ENCODE measurements at regions not wholly inside any gene's neighbourhood (a gene's known extent, or its start where the extent isn't known, plus 50 kb on each side); places are given as distances from the start of the nearest gene placed in this dataset.

DNA sequence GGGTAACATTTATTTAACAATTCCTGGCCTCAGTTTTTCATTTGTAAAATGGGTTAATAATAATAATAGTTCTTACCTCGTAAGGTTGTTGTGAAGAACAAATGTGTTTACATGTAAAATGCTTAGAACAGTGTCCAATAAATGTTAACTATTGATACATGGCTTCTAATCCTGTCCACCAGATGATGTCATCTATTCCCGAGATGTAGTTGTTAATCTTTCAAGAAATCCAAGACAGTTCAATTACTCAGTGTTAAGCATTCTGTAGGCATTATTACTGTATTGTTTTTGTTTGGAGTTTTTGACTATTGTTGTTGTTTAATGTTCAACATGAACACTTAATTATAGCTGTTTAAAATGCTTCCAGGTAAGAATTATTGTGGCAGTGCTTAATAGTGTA is 131.0 kb upstream of the FNDC3A start:
- intact Hi-C loops (cut with DNase I): no loop called here
- ATAC-seq: no peak

DNA sequence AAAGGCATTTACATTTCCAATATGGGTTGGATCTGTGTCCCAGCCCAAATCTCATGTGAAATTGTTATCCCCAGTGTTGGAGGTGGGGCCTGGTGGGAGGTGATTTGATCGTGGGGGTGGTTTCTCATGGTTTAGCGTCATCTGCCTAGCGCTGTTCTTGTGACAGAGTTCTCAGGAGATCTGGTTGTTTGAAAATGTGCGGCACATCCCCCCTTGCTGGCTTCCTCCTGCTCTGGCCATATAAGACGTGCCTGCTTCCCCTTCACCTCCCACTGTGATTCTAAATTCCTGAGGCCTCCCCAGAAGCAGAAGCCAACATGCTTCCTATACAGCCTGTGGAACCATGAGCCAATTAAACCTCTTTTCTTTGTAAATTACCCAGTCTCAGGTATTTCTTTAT is 126.2 kb upstream of the FNDC3A start:
- ATAC-seq: no peak
- no peak overlapping the region for H3K4me3 ChIP-seq

More for the DNA sequence above, 131.0 kb upstream of the FNDC3A start:
- H3K27ac ChIP-seq: no peak overlapping the region
- TF ChIP-seq, protein P1, sequence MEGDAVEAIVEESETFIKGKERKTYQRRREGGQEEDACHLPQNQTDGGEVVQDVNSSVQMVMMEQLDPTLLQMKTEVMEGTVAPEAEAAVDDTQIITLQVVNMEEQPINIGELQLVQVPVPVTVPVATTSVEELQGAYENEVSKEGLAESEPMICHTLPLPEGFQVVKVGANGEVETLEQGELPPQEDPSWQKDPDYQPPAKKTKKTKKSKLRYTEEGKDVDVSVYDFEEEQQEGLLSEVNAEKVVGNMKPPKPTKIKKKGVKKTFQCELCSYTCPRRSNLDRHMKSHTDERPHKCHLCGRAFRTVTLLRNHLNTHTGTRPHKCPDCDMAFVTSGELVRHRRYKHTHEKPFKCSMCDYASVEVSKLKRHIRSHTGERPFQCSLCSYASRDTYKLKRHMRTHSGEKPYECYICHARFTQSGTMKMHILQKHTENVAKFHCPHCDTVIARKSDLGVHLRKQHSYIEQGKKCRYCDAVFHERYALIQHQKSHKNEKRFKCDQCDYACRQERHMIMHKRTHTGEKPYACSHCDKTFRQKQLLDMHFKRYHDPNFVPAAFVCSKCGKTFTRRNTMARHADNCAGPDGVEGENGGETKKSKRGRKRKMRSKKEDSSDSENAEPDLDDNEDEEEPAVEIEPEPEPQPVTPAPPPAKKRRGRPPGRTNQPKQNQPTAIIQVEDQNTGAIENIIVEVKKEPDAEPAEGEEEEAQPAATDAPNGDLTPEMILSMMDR (IDR thresholded peaks at IDR 0.05): no peak
- no peak overlapping the region for H3K4me3 ChIP-seq
- DNase-seq: no peak
- H3K27me3 ChIP-seq: no peaks in the 10 kb centered on the region
- H3K4me1 ChIP-seq: no peaks in the 10 kb centered on the region
- H3K36me3 ChIP-seq: no peaks in the 10 kb centered on the region
- no peaks in the 10 kb centered on the region for H3K9me3 ChIP-seq

DNA sequence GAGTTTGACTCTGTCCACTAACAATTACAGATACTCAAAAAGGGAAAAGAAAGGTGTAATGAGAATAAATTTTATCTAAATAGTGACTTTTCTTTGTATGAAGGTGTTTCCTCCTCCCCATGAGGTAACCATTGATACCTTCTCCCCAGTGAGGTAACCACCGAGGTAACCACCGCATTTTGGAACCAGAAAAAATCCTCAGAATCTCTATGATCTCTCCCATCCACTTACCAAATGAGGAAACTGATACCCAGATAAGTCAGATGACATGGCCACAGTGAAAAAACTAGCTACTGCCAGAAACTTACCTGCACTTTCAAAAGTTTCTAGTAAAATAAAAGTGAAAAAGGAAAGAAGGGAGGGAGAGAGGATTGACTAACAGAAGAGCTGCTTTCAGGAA is 124.0 kb upstream of the FNDC3A start:
- no peak overlapping the region for H3K27ac ChIP-seq
- no peaks in the 10 kb centered on the region for H3K27me3 ChIP-seq
- no peak for ATAC-seq
- TF ChIP-seq, protein P1 (IDR thresholded peaks at IDR 0.05): no peak
- intact Hi-C loops (cut with DNase I): no loop called here
- no peak for DNase-seq
- no peaks in the 10 kb centered on the region for H3K4me1 ChIP-seq
- no peaks in the 10 kb centered on the region for H3K36me3 ChIP-seq
- no peak overlapping the region for H3K4me3 ChIP-seq
- no peaks in the 10 kb centered on the region for H3K9me3 ChIP-seq

More for the DNA sequence above, 126.2 kb upstream of the FNDC3A start:
- DNase-seq: no peak
- intact Hi-C loops (cut with DNase I): no loop called here
- TF ChIP-seq, protein P1 (IDR thresholded peaks at IDR 0.05): no peak
- Histone ChIP-seq H3K27ac (no peak overlapping the region), H3K27me3 (no peaks in the 10 kb centered on the region), H3K9me3 (no peaks in the 10 kb centered on the region), H3K36me3 (no peaks in the 10 kb centered on the region), H3K4me1 (no peaks in the 10 kb centered on the region)

DNA sequence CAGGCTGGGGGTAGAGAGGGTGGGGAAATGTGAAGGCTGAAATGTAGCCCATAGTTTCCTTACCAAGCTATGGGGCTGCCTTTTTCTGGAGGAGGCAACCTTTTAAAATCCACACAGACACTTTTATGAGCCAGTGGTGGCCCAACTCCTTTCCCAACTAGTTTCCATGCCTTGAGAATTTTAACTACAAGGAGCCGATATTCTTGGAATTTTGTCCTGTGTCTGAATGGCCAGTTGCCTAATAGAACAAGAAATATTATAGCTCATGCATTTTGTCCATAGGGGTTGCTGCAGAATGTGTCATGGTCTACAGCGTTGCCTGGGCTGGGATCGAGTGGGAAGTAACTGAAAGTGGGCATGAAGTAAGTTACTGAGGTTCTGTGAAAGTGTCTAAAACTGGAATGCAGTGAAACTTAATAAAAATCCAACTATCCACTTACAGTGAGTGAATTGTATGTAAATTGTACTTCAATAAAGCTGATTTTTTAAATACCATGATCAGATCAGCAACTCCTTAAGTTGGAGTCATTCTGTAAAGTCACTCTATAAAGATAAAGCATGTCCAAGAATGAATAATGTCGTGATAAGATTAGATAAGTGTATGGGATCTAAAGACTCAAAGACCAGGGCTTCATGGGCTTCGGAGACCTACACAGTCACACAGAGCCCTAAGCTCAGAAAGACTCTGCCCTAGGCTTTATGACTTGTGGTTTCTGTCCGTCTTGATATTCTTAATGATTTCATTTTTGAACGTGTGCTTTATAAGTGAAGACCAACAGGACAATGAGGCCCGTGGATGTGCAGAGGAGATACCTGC is 122.6 kb upstream of the FNDC3A start:
- DNase-seq (no peak), ATAC-seq (no peak)
- Histone ChIP-seq H3K27me3 (no peaks in the 10 kb centered on the region), H3K36me3 (no peaks in the 10 kb centered on the region), H3K9me3 (no peaks in the 10 kb centered on the region), H3K27ac (no peak overlapping the region), H3K4me1 (no peaks in the 10 kb centered on the region), H3K4me3 (no peak overlapping the region)
- TF ChIP-seq, protein P1 (IDR thresholded peaks at IDR 0.05): no peak
- intact Hi-C loops (cut with DNase I): no loop called here

DNA sequence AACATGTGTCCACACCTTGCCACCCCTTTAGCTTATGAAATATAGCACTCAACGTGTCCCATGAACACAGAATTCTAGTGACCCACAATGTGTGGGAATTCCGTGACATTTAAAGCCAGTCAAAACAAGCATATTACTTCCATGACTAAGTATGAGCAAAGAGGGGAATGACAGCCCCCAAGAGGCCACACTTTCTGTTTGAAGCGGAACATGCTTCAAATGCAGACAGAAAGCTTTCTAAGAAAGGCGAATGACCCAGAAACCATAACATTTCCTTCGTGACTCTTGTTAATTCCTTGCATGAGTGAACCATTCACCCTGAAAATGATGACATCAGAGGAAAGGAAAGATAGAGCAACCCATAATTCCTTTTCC is 122.0 kb upstream of the FNDC3A start:
- Histone ChIP-seq H3K4me1 (no peaks in the 10 kb centered on the region), H3K36me3 (no peaks in the 10 kb centered on the region), H3K27ac (no peak overlapping the region), H3K9me3 (no peaks in the 10 kb centered on the region), H3K27me3 (no peaks in the 10 kb centered on the region), H3K4me3 (no peak overlapping the region)
- ATAC-seq (no peak), DNase-seq (no peak)
- intact Hi-C loops (cut with DNase I): no loop called here
- TF ChIP-seq, protein P1 (IDR thresholded peaks at IDR 0.05): no peak
